SKM-1 (cell line): ENCODE measurements at regions not wholly inside any gene's neighbourhood (a gene's known extent, or its start where the extent isn't known, plus 50 kb on each side); places are given as distances from the start of the nearest gene placed in this dataset.

Experiments
- DNase-seq: peaks from one replicate; lab custom pipeline; 2025; ENCODE audit not compliant: unreplicated experiment; lab: John Stamatoyannopoulos, UW

GRCh38 chr2:220318037-220318436 is 690.6 kb downstream of the SLC4A3 start:
- DNase-seq = no peak

- no peak for DNase-seq
Observed at GRCh38 chr2:220318508-220318907, 691.1 kb downstream of the SLC4A3 start.

DNA sequence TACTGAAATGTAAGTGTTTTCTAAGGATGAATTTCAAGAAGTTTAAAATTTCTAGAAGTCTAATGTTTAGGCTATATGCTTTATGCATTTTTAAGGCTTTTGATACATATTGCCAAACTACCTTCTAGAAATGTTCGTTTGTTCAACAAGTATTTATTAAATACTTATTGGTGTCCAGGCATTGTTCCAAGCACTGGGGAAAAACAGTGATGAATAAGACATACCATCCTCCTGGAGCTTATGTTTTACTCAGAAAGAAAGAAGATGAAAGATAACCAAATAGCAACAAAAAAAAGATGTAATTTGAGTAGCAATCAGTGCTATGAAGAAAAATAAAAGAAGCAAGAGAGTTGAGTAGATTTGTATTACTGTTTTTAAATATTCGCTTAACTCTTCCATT is 692.9 kb downstream of the SLC4A3 start:
- DNase-seq = no peak

DNA sequence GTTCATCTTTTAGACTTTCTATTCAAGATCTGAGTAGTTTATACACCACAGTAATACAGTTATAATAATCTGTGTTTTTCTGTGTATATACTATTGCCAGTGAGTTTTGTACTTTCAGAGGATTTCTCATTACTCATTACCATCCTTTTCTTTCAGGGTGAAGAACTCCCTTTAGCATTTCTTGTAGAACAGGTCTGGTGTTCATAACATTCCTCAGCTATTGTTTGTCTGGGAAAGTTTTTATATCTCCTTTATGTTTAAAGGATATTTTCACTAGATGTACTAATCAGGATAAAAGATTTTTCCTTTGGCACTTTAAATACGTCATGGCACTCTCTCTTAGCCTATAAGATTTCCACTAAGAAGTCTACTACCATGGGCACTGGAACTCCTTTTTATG is 705.5 kb downstream of the SLC4A3 start:
- DNase-seq = no peak

DNA sequence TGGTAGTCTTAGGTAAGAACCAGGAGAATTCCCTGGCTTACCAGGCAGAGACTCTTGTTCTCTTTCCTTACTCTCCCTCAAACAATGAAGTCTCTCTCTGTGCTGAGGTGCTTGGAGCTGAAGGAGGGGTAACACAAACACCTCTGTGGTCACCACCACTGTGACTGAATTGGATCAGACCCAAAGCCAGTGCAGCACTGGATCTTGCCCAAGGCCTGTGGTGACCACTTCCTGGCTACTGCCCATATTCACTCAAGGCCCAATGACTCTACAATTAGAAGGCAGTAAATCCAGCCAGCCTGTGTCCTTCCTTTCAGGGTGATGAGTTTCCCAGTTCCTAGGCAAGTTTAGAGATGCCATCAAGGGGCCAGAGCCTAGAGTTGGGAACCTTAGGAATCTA is 706.8 kb downstream of the SLC4A3 start:
- DNase-seq = no peak

- no peak for DNase-seq
Observed at GRCh38 chr2:220334871-220335590, 707.6 kb downstream of the SLC4A3 start.

DNA sequence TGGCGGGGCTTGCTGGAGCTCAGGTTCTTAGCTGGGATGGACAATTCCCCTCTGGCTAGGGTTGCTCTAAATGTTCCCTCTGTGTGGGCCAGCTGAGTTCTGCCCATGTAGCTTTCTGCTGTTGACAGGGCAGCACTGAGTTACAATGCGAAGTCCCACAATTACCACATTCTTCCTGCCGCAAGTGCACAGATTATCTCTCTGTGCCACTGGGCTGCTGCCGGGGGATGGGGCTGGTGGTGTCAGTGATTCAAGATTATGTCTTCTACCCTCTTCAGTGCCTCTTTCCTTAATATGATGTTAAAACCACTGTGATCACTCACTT is 708.1 kb downstream of the SLC4A3 start:
- no peak for DNase-seq

GRCh38 chr2:220336771-220337170 is 709.3 kb downstream of the SLC4A3 start:
- DNase-seq = no peak

DNA sequence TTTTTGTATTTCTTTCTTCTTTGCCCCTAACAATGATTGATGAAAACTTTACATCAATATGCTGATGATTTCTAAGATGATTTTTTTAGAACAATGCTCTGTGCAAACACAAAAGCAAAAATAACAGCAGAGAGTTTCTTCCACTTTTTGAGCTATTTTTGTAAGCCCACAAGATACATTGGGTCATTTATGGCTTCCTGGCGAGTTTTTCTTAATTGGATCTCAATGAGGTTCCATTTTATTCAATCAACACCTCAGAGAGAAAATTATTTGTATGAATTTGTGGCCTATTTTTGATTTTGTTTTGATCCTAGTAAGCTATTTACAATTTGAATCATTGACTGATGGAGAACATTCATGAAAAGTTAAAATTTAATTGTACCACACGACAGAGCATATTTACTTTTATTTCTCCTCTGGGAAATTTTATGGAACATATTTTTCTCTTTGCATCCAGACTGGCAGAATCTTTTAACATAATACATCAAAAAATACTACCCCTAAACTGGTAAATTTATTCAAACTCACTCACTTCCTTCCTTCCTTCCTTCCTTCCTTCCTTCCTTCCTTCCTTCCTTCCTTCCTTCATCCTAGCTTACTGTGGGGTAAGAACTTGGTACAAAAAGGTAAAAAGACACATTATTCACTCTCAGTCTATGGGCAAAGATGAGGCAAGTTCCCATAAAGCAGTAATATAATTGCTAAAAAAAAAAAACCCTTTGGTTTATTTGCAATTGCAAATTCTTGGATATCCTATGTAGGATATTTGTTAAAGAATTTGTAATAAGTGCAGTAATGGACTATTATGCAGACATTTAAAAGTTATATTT is 710.4 kb downstream of the SLC4A3 start:
- DNase-seq = no peak

DNA sequence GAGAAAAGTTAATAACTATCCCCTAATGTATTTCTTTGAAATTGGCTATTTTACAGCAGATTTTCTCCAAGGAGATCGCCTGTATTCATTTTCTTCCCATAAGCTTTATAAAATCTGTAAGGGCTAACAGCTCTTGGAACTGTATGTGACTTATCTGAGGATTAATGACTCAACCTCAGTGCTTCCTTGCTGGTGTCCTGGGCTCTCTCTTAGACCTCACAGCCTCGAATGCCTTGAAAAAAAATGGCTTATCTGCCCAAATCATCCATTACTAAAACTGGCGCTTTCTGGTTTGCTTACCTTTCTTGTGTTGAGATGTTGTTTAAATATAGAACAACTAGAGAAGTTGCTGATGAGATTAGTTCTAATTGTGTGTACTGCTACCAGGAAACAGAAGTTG is 713.6 kb downstream of the SLC4A3 start:
- no peak for DNase-seq

DNA sequence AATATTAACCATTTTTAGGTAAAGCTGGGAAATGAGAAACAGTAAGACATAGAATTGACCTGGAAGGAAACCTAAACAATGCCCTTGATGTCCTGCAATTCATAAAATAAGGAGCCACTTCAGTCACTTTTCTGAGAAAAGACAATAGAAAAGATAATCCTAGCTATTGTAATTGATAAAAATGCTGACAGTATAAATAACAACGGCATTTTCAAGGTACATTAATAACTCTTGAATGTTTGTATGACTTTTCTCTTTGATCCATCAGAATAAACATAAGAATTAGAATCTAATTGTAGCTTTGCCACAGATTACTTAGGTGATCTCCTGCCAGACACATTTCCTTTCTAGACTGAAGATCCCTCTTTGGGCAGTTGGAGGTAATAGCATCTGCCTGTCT is 719.5 kb downstream of the SLC4A3 start:
- DNase-seq = no peak

DNA sequence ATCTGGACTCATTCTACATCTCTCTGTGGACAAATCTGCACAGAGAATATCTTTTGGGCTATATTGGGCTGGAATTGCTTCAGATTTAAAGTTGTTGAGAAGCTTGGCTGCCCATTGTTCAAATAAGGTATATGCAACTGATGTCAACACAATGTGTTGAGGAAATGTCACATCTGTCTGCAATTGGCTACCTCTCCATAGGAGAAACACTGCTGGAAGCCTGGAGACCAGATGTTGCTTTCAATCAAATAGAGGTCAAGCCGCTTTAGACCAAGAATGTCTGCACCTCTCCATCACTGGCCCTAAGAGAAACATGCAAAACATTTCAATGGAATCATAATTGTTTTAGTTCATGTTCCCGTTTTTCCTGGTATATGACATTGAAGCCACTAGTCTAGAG is 720.2 kb downstream of the SLC4A3 start:
- no peak for DNase-seq

DNA sequence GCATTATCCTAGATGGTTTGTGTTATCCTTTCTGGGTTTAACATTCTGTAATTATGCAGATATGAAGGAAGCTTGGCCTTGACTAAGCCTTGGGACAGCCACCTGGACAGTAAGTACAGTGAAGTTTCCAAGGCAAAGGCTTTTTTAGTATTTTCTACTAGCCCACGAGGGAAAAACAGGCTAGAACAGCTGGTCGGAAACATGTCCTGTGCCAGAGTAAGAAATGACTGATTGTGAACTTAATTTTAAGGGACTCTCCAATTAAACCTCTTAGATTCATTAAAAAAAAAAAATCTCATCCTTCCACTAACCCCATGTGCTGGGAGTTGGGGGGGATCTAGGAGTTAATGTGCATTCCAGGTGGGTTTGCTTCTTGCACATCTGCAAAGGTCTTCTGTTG is 720.8 kb downstream of the SLC4A3 start:
- DNase-seq = no peak

DNA sequence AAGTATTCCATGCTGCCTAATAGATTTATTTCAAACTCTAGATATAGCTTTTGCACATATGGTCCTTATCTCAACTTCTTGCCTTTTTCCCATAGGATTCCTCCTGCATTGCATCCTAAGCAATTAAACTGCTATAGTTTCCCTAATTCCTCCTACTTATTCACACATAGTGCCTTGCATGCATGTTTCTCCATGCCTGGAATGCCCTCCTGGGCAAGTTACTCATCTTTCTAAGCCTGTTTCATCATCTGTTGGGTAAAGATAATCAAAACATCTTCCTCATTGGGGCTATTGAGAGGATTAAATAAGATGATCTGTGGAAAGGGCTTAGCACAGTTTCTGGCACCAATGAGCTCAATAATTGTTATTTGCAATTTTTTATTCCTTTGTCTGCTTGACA is 726.5 kb downstream of the SLC4A3 start:
- no peak for DNase-seq

DNA sequence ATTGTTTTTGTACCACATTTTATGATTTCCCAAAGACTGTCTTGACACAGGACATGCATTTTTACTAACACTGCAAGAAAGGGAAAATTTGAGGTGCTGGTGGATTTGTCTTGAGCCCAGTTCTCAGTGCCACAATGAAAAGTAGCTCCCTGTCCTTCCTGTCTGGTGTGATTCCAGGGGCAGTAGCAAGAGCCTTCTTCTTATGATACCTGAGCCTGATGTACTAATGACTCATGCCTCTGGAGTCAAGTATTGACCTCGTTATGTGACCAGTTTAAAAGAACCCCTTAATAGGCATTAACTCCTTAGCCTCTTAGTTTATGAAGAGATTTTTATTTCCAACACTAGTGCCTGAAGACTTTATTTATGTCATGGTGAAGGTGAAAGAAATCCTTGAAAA is 728.6 kb downstream of the SLC4A3 start:
- DNase-seq = no peak

DNA sequence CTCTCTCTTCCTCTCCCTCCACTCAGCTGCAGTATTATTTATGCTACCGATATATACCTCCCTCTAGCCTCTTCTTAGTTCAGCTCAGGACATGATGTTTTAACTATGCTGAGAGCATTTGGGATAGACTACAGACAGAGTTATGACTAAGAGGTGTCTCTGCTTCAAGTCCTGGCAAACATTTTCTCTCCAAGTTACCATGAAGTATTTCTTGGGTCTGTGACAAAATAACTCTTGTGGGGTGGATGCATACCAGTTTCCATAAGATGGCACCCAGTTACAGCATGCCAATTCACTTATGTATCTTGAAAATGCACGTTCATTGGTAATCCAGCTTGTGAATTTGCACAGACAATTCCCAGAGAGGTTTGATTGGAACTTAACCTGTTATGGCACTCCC is 737.6 kb downstream of the SLC4A3 start:
- no peak for DNase-seq

GRCh38 chr2:220366765-220367164 is 739.3 kb downstream of the SLC4A3 start:
- DNase-seq = no peak

- DNase-seq = no peak
Observed at GRCh38 chr2:220370764-220371163, 743.3 kb downstream of the SLC4A3 start.

GRCh38 chr2:220371211-220371610 is 743.8 kb downstream of the SLC4A3 start:
- DNase-seq = no peak

DNA sequence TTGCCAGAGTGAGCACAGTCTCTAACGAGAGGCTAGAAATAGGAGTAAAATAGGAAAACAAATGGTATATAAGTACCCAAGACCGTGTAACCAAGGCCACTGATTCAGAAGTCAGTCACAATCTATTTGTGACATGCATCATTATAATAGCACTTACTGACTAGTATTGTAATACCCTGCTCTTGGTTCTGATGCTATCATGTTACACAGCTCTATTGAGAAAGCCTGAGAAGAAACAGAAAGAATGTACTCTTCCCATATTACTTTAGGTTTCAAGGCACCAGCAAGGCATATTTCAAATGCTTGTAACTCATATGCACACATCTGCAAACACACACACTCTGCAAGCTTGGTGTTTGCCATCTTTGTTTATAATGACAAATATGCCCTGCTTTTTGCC is 746.4 kb downstream of the SLC4A3 start:
- no peak for DNase-seq

- DNase-seq = no peak
Observed at GRCh38 chr2:220374282-220374681, 746.9 kb downstream of the SLC4A3 start.

- no peak for DNase-seq
Observed at GRCh38 chr2:220377482-220378155, 750.2 kb downstream of the SLC4A3 start.
